IMR-90 (cell line): ENCODE measurements at regions not wholly inside any gene's neighbourhood (a gene's known extent, or its start where the extent isn't known, plus 50 kb on each side); places are given as distances from the start of the nearest gene placed in this dataset.
A peak's percentile ranks its signal among the peaks of the same experiment; 100 is the strongest.

Experiments used
- ATAC-seq: fragments of 200-7000 bp; cut with Tn5 transposase; 2 replicates; pipeline ENCODE4 v1.9.1; 2020; ENCODE audit warnings: low read depth, mild to moderate bottlenecking, moderate library complexity
- BruUV-seq: library from RNA; stranded (reverse); fragments of 400-500 nt; replicated peaks from 2 replicates; lab custom pipeline; 2021; lab: Mats Ljungman, UMichigan
- CTCF ChIA-PET: fragments of 300-600 bp; formaldehyde crosslinking; extraction: SDS; loops from one replicate; lab custom pipeline; 2021; ENCODE audit warnings: antibody characterized with exemption; lab: Yijun Ruan, JAX
- POLR2A ChIA-PET: fragments of 300-600 bp; sonication (Branson Sonifier 250); formaldehyde crosslinking; loops from one replicate; lab custom pipeline; 2022; ENCODE audit warnings: antibody characterized with exemption; ENCODE audit not compliant: unreplicated experiment; lab: Charles Lee
- DNase-seq: peaks from one replicate; pipeline ENCODE4 v3.0.0; 2013
- H2AFZ ChIP-seq: replicated peaks from 2 replicates; pipeline ENCODE3; 2013; ENCODE audit warnings: low read length, mild to moderate bottlenecking; ENCODE audit not compliant: poor library complexity
- H2AK5ac ChIP-seq: 2 replicates; pipeline ENCODE4 v1.6.1; 2013; ENCODE audit warnings: low read depth, low read length, inconsistent platforms
- H2AK9ac ChIP-seq: replicated peaks from 2 replicates; pipeline ENCODE3; 2013; ENCODE audit warnings: mild to moderate bottlenecking, low read depth, low read length, moderate library complexity; ENCODE audit not compliant: poor library complexity
- H2BK120ac ChIP-seq: 2 replicates; pipeline ENCODE4 v1.6.1; 2013; ENCODE audit warnings: low read depth, low read length, inconsistent platforms
- H2BK15ac ChIP-seq: 3 replicates; pipeline ENCODE4 v1.6.1; 2013; ENCODE audit warnings: low read depth, low read length, inconsistent platforms
- H2BK20ac ChIP-seq: 2 replicates; pipeline ENCODE4 v1.6.1; 2013; ENCODE audit warnings: low read depth, mild to moderate bottlenecking, inconsistent platforms, low read length, moderate library complexity
- H2BK5ac ChIP-seq: 2 replicates; pipeline ENCODE4 v1.6.1; 2013; ENCODE audit warnings: mild to moderate bottlenecking, low read depth, low read length, inconsistent platforms; ENCODE audit not compliant: poor library complexity, severe bottlenecking
- H3K14ac ChIP-seq: replicated peaks from 2 replicates; pipeline ENCODE4 v1.6.1; 2013; ENCODE audit warnings: low read depth, low read length, inconsistent platforms
- H3K18ac ChIP-seq: 2 replicates; pipeline ENCODE4 v1.6.1; 2013; ENCODE audit warnings: low read depth, low read length, control low read depth
- H3K23ac ChIP-seq: 2 replicates; pipeline ENCODE4 v1.6.1; 2013; ENCODE audit warnings: low read depth, low read length, inconsistent platforms
- H3K27ac ChIP-seq: 2 replicates; pipeline ENCODE4 v1.5.1; 2013; ENCODE audit warnings: mild to moderate bottlenecking, control low read depth, low read length; ENCODE audit not compliant: insufficient read depth
- H3K27me3 ChIP-seq: 2 replicates; pipeline ENCODE4 v1.6.1; 2013; ENCODE audit warnings: low read length; ENCODE audit not compliant: control insufficient read depth, insufficient read depth
- H3K36me3 ChIP-seq: 2 replicates; pipeline ENCODE4 v1.6.1; 2013; ENCODE audit warnings: low read length, mixed read lengths; ENCODE audit not compliant: control insufficient read depth, insufficient read depth
- H3K4ac ChIP-seq: 2 replicates; pipeline ENCODE4 v1.6.1; 2013; ENCODE audit warnings: low read depth, low read length, inconsistent platforms
- H3K4me1 ChIP-seq: 2 replicates; pipeline ENCODE4 v1.6.1; 2013; ENCODE audit warnings: low read length, mixed read lengths; ENCODE audit not compliant: control insufficient read depth, insufficient read depth
- H3K4me2 ChIP-seq: 2 replicates; pipeline ENCODE4 v1.6.1; 2013; ENCODE audit warnings: low read depth, mild to moderate bottlenecking, control low read depth, low read length, moderate library complexity
- H3K4me3 ChIP-seq: 2 replicates; pipeline ENCODE4 v1.5.1; 2013; ENCODE audit warnings: low read depth, mild to moderate bottlenecking, control low read depth, low read length, moderate library complexity; ENCODE audit not compliant: insufficient read depth
- H3K56ac ChIP-seq: 2 replicates; pipeline ENCODE4 v1.6.1; 2013; ENCODE audit warnings: low read length, inconsistent platforms; ENCODE audit not compliant: insufficient read depth; ENCODE audit errors: extremely low read depth
- H3K79me1 ChIP-seq, 2 experiments: 2 replicates each; pipeline ENCODE4 v1.6.1; 2013; ENCODE audit warnings: low read length in 2 of 2, inconsistent platforms in 1 of 2, low read depth in 1 of 2
- H3K9ac ChIP-seq: 2 replicates; pipeline ENCODE4 v1.6.1; 2013; ENCODE audit warnings: low read depth, low read length, control low read depth
- H3K9me1 ChIP-seq: 2 replicates; pipeline ENCODE4 v1.6.1; 2013; ENCODE audit warnings: low read length, inconsistent platforms; ENCODE audit not compliant: insufficient read depth
- H3K9me3 ChIP-seq: 2 replicates; pipeline ENCODE4 v1.6.1; 2013; ENCODE audit warnings: low read length; ENCODE audit not compliant: control insufficient read depth, insufficient read depth
- H4K20me1 ChIP-seq: 2 replicates; pipeline ENCODE4 v1.6.1; 2013; ENCODE audit warnings: low read length, inconsistent platforms; ENCODE audit not compliant: insufficient read depth
- H4K5ac ChIP-seq: 2 replicates; pipeline ENCODE4 v1.6.1; 2013; ENCODE audit warnings: mild to moderate bottlenecking, low read depth, low read length, control low read depth
- H4K8ac ChIP-seq, 2 experiments: 2 replicates each; pipeline ENCODE4 v1.6.1; 2013; ENCODE audit warnings: low read depth in 2 of 2, low read length in 2 of 2, control low read depth in 1 of 2, inconsistent platforms in 1 of 2
- H4K91ac ChIP-seq: 2 replicates; pipeline ENCODE4 v1.6.1; 2013; ENCODE audit warnings: low read depth, low read length, inconsistent platforms; ENCODE audit not compliant: insufficient read depth
- BHLHE40 ChIP-seq: fragments of 150-350 bp; IDR thresholded peaks from 2 replicates; pipeline ENCODE4 v1.6.1; 2016; ENCODE audit warnings: mild to moderate bottlenecking, low read depth, low read length
- CEBPB ChIP-seq: IDR thresholded peaks from 2 replicates; pipeline ENCODE4 v1.6.1; 2012; ENCODE audit warnings: low read depth, low read length, improper control_type of control experiment
- CHD1 ChIP-seq: IDR thresholded peaks from 2 replicates; pipeline ENCODE4 v1.6.1; 2012; ENCODE audit warnings: low read depth, low read length, improper control_type of control experiment
- ELK1 ChIP-seq: fragments of 150-350 bp; IDR thresholded peaks from 2 replicates; pipeline ENCODE4 v1.6.1; 2016; ENCODE audit warnings: low read depth, mild to moderate bottlenecking, low read length, moderate library complexity, borderline replicate concordance
- FOS ChIP-seq: fragments of 150-350 bp; IDR thresholded peaks from 2 replicates; pipeline ENCODE4 v1.6.1; 2016; ENCODE audit warnings: low read depth, low read length
- MAFK ChIP-seq: IDR thresholded peaks from 2 replicates; pipeline ENCODE4 v1.6.1; 2012; ENCODE audit warnings: low read depth, low read length, improper control_type of control experiment
- MAZ ChIP-seq: IDR thresholded peaks from 2 replicates; pipeline ENCODE4 v1.6.1; 2012; ENCODE audit warnings: low read depth, mild to moderate bottlenecking, low read length, improper control_type of control experiment, moderate library complexity, borderline replicate concordance
- MXI1 ChIP-seq: IDR thresholded peaks from 2 replicates; pipeline ENCODE4 v1.6.1; 2012; ENCODE audit warnings: low read depth, mild to moderate bottlenecking, low read length, moderate library complexity, borderline replicate concordance
- NFE2L2 ChIP-seq: fragments of 150-350 bp; IDR thresholded peaks from 2 replicates; pipeline ENCODE4 v1.6.1; 2016; ENCODE audit warnings: low read depth, mild to moderate bottlenecking, low read length
- POLR2A ChIP-seq: IDR thresholded peaks from 2 replicates; pipeline ENCODE4 v1.6.1; 2012; ENCODE audit warnings: mild to moderate bottlenecking, low read depth, low read length
- RAD21 ChIP-seq: IDR thresholded peaks from 2 replicates; pipeline ENCODE4 v1.6.1; 2012; ENCODE audit warnings: low read length, improper control_type of control experiment
- RCOR1 ChIP-seq: IDR thresholded peaks from 2 replicates; pipeline ENCODE4 v1.6.1; 2012; ENCODE audit warnings: mild to moderate bottlenecking, low read length, improper control_type of control experiment; ENCODE audit not compliant: insufficient replicate concordance
- RFX5 ChIP-seq: IDR thresholded peaks from 2 replicates; pipeline ENCODE4 v1.8.0; 2012; ENCODE audit warnings: low read depth, mild to moderate bottlenecking, low read length, moderate library complexity
- SMC3 ChIP-seq: fragments of 150-350 bp; IDR thresholded peaks from 2 replicates; pipeline ENCODE4 v1.6.1; 2016; ENCODE audit warnings: low read depth, mild to moderate bottlenecking, antibody characterized with exemption, low read length, moderate library complexity
- USF2 ChIP-seq: fragments of 150-350 bp; IDR thresholded peaks from 2 replicates; pipeline ENCODE4 v1.6.1; 2017; ENCODE audit warnings: mild to moderate bottlenecking, antibody characterized with exemption, low read length, low read depth
- WGBS, 2 experiments: methylation state at CpG; one replicate each; pipeline versions ENCODE4 v1.1.5 to v1.1.7; 2013; ENCODE audit warnings: missing lambda C conversion rate in 2 of 2; ENCODE audit not compliant: insufficient read length in 1 of 2; ENCODE audit errors: extremely low coverage in 2 of 2; 5-methylcytosine and 5-hydroxymethylcytosine counted together
- dilution Hi-C: fragments of 300-500 bp; cut with HindIII; formaldehyde crosslinking; loops from one replicate; pipeline ENCODE4 v1.14.3; 2018; ENCODE audit warnings: low sequenced_read_pairs; ENCODE audit not compliant: unreplicated experiment
- in situ Hi-C: fragments of 300-500 bp; cut with MboI; formaldehyde crosslinking; loops from 3 replicates; pipeline ENCODE4 v1.14.3; 2019; ENCODE audit warnings: low sequenced_read_pairs, inconsistent platforms, mixed read lengths
- intact Hi-C: fragments of 100-400 bp; cut with micrococcal nuclease; formaldehyde crosslinking; loops from 2 replicates; pipeline ENCODE4 v1.10.0; 2022

GRCh38 chr5:125487231-125487630, 740.8 kb upstream of the ZNF608 start:
- no peaks in the 10 kb centered on the region for H3K36me3 ChIP-seq
- no peak overlapping the region for H2AFZ ChIP-seq
- BruUV-seq, result no TSS peak
- H2BK120ac ChIP-seq, result peak overlapping the region; percentile 79
- H3K9me3 ChIP-seq, result no peaks in the 10 kb centered on the region
- no peak overlapping the region for H2AK9ac ChIP-seq
- peak overlapping the region; percentile 48; the same call in 1 of the 2 replicates for H2AK5ac ChIP-seq
- H3K27ac ChIP-seq, result no peak overlapping the region
- H3K9me1 ChIP-seq, result 0 out of 2 replicates have a peak, but pooled peaks cover 2% of the 10 kb centered on the region
- dilution Hi-C loops (no loop called here), intact Hi-C loops (loop anchor here (5.0 to 10.0 kb wide), 3 partner anchors 160 to 492 kb away; no protein-coding TSS in a partner anchor), in situ Hi-C loops (loop anchor here (10.0 kb wide), 1 partner anchor 742 kb away; the partner anchor contains the start of gene ZNF608)
- H3K23ac ChIP-seq, result no peak overlapping the region
- H3K4me1 ChIP-seq, result peaks cover 9% of the 10 kb centered on the region
- no peak overlapping the region for H3K56ac ChIP-seq
- peak overlapping the region; percentile 17; the same call in 1 of the 2 replicates for H4K91ac ChIP-seq
- H2BK5ac ChIP-seq, result peak overlapping the region; percentile 32
- ChIA-PET CTCF (no interaction called here), POLR2A (no interaction called here)
- H3K4me3 ChIP-seq, result no peak overlapping the region
- DNase-seq, result peak; percentile 1
- H4K8ac ChIP-seq, result peak overlapping the region in 1 of 2 experiments; percentile 56; a peak in 2 of 4 replicates
- H3K18ac ChIP-seq, result peak overlapping the region; percentile 36
- no peak overlapping the region for H3K9ac ChIP-seq
- peak overlapping the region; percentile 74; the same call in 1 of the 3 replicates for H2BK15ac ChIP-seq
- H4K20me1 ChIP-seq, result peaks cover 5% of the 10 kb centered on the region; the same call in 1 of the 2 replicates
- peak overlapping the region; percentile 20; the same call in 1 of the 2 replicates for H3K14ac ChIP-seq
- no CpG with 5 or more reads among the region's 3 CpGs for WGBS, 2 experiments
- ATAC-seq, result no peak
- no peaks in the 10 kb centered on the region for H3K79me1 ChIP-seq
- H3K27me3 ChIP-seq, result no peaks in the 10 kb centered on the region
- TF ChIP-seq NFE2L2, result no peak
- no peak for TF ChIP-seq MXI1
- no peak for TF ChIP-seq ELK1
- no peak for TF ChIP-seq BHLHE40
- no peak for TF ChIP-seq MAFK
- no peak for TF ChIP-seq MAZ
- TF ChIP-seq CHD1, result no peak
- TF ChIP-seq CEBPB, result no peak
- no peak for TF ChIP-seq RFX5
- TF ChIP-seq USF2, result no peak
- no peak for TF ChIP-seq RCOR1
- no peak for TF ChIP-seq POLR2A
- TF ChIP-seq FOS, result no peak
- TF ChIP-seq RAD21, result no peak
- TF ChIP-seq SMC3, result no peak
- H2BK20ac ChIP-seq, result peak overlapping the region; percentile 83; the same call in 1 of the 2 replicates
- no peak overlapping the region for H3K4me2 ChIP-seq
- H4K5ac ChIP-seq, result no peak overlapping the region
- peak overlapping the region; percentile 78 for H3K4ac ChIP-seq
